ENCODE measurements at regions not wholly inside any gene's neighbourhood (a gene's known extent, or its start where the extent isn't known, plus 50 kb on each side); places are given as distances from the start of the nearest gene placed in this dataset.

- TF ChIP-seq ZNF462 (CRISPR knock-in tag; IDR thresholded peaks at IDR 0.05) (no peak), EZH2phosphoT487 (IDR thresholded peaks at IDR 0.05; ENCODE audit: unreplicated experiment) (no peak), CTCF (conservative IDR thresholded peaks at IDR 0.05; ENCODE audit: low read depth in 2 of 2) (no peak), NANOG (IDR thresholded peaks at IDR 0.05; ENCODE audit: borderline replicate concordance) (no peak), ZNF114 (CRISPR knock-in tag; IDR thresholded peaks at IDR 0.05) (no peak), EZH2 (IDR thresholded peaks at IDR 0.05; ENCODE audit: low read depth, unreplicated experiment) (no peak), REST (IDR thresholded peaks at IDR 0.05; ENCODE audit: unreplicated experiment) (no peak), STAT1 (IDR thresholded peaks at IDR 0.05; ENCODE audit: unreplicated experiment) (no peak), JUNB (IDR thresholded peaks at IDR 0.05; ENCODE audit: unreplicated experiment) (no peak)
These were observed 197.2 kb downstream of the C1orf94 start (continued) for GRCh38 chr1:34373912-34374311.

All from GM23338 (cell line).